NCI-H2107 treated with DMSO at 0.1 percent for 48 hours (cell line): ENCODE measurements at regions not wholly inside any gene's neighbourhood (a gene's known extent, or its start where the extent isn't known, plus 50 kb on each side); places are given as distances from the start of the nearest gene placed in this dataset.

ENCODE experiments used
- DNase-seq: peaks from one replicate; lab custom pipeline; 2025; ENCODE audit not compliant: unreplicated experiment; lab: John Stamatoyannopoulos, UW

- no peak for DNase-seq
Observed at GRCh38 chr18:64888956-64889355, 740.1 kb upstream of the LINC00305 start.

- DNase-seq: no peak
Observed at GRCh38 chr18:64886995-64887394, 738.1 kb upstream of the LINC00305 start.

GRCh38 chr18:64882896-64883295 lies 734.0 kb upstream of the LINC00305 start:
- no peak for DNase-seq

- no peak for DNase-seq
Observed at GRCh38 chr18:64876833-64877232, 727.9 kb upstream of the LINC00305 start.

GRCh38 chr18:64872710-64873458 lies 724.0 kb upstream of the LINC00305 start:
- no peak for DNase-seq

- DNase-seq: no peak
Observed at GRCh38 chr18:64854112-64854511, 705.2 kb upstream of the LINC00305 start.

- no peak for DNase-seq
Observed at GRCh38 chr18:64852281-64852680, 703.4 kb upstream of the LINC00305 start.

- DNase-seq: no peak
Observed at GRCh38 chr18:64851726-64852125, 702.8 kb upstream of the LINC00305 start.

- DNase-seq: no peak
Observed at GRCh38 chr18:64850791-64851190, 701.9 kb upstream of the LINC00305 start.

GRCh38 chr18:64840911-64841701 lies 692.2 kb upstream of the LINC00305 start:
- DNase-seq: no peak

- DNase-seq: no peak
Observed at GRCh38 chr18:64810354-64810753, 661.5 kb upstream of the LINC00305 start.

- DNase-seq: no peak
Observed at GRCh38 chr18:64809801-64810200, 660.9 kb upstream of the LINC00305 start.

- DNase-seq: no peak
Observed at GRCh38 chr18:64807560-64807959, 658.7 kb upstream of the LINC00305 start.

GRCh38 chr18:64806691-64807090 lies 657.8 kb upstream of the LINC00305 start:
- DNase-seq: no peak

- DNase-seq: no peak
Observed at GRCh38 chr18:64806232-64806631, 657.3 kb upstream of the LINC00305 start.

GRCh38 chr18:64803471-64803870 lies 654.6 kb upstream of the LINC00305 start:
- DNase-seq: no peak

- DNase-seq: no peak
Observed at GRCh38 chr18:64800151-64800550, 651.3 kb upstream of the LINC00305 start.

- DNase-seq: no peak
Observed at GRCh38 chr18:64799376-64799775, 650.5 kb upstream of the LINC00305 start.

- DNase-seq: no peak
Observed at GRCh38 chr18:64791236-64791635, 642.3 kb upstream of the LINC00305 start.

GRCh38 chr18:64785686-64786085 lies 636.8 kb upstream of the LINC00305 start:
- DNase-seq: no peak

- DNase-seq: no peak
Observed at GRCh38 chr18:64777556-64777955, 628.7 kb upstream of the LINC00305 start.

GRCh38 chr18:64765908-64766307 lies 617.0 kb upstream of the LINC00305 start:
- DNase-seq: no peak
